Sigmoid colon (tissue), 4 donors: ENCODE measurements at regions not wholly inside any gene's neighbourhood (a gene's known extent, or its start where the extent isn't known, plus 50 kb on each side); places are given as distances from the start of the nearest gene placed in this dataset.

ENCODE experiments used
- POLR2A ChIP-seq, 2 donors: fragments of 450-650 bp; IDR thresholded peaks; one replicate each; pipeline ENCODE4 v1.6.1; 2016; ENCODE audit warnings: antibody characterized with exemption in 2 of 2, mild to moderate bottlenecking in 2 of 2, moderate library complexity in 2 of 2
- POLR2AphosphoS5 ChIP-seq, 4 donors: sonication (generic); formaldehyde crosslinking; IDR thresholded peaks; one replicate each; pipeline ENCODE4 v1.6.1; 2017; ENCODE audit warnings: antibody characterized with exemption in 4 of 4
- TF ChIP-seq, protein P1 (sequence below), 4 experiments: fragments of 450-650 bp in 3 of 4; fragments of 200-600 bp in 1 of 4; IDR thresholded peaks; one replicate each; pipeline ENCODE4 v1.5.1; 2016 to 2019; ENCODE audit warnings: antibody characterized with exemption in 4 of 4, mild to moderate bottlenecking in 3 of 4, moderate library complexity in 2 of 4

DNA sequence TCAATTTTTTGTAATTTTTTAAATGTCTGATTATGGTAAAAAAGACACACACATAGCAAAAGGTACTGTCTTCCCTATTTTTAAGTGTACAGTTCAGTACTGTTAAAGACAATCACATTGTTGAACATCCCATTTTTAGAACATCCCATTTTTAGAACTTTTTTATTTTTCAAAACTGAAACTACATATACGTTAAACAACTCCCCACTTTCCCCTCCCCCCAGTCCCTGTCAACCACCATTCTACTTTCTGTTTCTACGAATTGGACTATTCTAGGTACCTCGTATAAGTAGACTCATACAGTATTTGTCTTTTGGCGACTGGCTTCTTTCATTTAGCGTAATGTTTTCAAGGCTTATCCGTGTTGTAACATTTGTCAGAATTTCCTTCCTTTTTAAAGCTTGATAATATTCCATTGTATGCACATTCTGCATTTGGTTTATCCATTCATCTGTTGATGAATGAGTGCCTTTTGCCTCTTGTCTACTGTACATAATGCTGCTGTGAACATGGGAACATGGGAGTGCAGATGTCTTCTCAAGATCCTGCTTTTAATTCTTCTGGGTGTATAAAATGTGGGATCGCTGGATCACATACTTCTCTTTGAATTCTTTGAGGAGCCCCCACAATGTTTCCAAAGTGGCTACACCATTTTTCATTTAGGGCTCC is 154.0 kb downstream of the PIK3R1 start:
- TF ChIP-seq, protein P1, sequence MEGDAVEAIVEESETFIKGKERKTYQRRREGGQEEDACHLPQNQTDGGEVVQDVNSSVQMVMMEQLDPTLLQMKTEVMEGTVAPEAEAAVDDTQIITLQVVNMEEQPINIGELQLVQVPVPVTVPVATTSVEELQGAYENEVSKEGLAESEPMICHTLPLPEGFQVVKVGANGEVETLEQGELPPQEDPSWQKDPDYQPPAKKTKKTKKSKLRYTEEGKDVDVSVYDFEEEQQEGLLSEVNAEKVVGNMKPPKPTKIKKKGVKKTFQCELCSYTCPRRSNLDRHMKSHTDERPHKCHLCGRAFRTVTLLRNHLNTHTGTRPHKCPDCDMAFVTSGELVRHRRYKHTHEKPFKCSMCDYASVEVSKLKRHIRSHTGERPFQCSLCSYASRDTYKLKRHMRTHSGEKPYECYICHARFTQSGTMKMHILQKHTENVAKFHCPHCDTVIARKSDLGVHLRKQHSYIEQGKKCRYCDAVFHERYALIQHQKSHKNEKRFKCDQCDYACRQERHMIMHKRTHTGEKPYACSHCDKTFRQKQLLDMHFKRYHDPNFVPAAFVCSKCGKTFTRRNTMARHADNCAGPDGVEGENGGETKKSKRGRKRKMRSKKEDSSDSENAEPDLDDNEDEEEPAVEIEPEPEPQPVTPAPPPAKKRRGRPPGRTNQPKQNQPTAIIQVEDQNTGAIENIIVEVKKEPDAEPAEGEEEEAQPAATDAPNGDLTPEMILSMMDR (IDR thresholded peaks at IDR 0.05): no peak
- no peak for TF ChIP-seq POLR2AphosphoS5 (IDR thresholded peaks at IDR 0.05)
- TF ChIP-seq POLR2A (IDR thresholded peaks at IDR 0.05): no peak
